NCI-H128 (cell line): ENCODE measurements at regions not wholly inside any gene's neighbourhood (a gene's known extent, or its start where the extent isn't known, plus 50 kb on each side); places are given as distances from the start of the nearest gene placed in this dataset.
"Not testable (repeated sequence)": the region's sequence is repeated elsewhere in the genome, so short reads cannot be mapped to it uniquely, and the experiment has no call there.

Experiments
- DNase-seq: peaks from one replicate; lab custom pipeline; 2025; ENCODE audit not compliant: unreplicated experiment; lab: John Stamatoyannopoulos, UW

DNA sequence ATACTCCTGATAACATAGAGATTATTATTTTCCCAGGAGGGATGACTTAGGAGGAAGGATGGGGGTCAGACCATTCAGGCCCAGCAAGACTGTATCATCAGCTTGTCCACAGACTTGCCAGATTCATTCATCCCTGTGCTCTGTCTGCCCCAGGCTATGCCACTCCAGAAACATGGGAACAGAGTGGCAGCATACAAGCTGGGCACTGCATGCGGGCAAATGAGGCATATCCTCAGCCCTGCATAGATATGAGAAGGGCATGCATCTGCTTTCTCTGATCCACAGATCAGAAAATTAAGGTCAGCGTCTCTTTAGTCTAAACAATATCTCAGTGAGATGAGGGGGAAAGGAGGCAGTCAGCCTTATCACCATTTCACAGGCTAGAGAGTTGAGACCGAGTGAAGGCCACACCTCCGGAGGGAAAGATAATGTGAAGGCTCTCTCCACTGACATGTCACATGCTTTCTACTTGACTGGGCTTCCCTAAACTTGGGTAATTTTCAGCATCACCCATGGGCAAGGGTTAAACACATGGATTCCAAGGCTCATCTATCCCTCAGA, 140.5 kb downstream of the TFAP2B start:
- no peak for DNase-seq

GRCh38 chr6:50961611-50962010, 142.9 kb downstream of the TFAP2B start:
- DNase-seq = no peak

- no peak for DNase-seq
These were observed 143.6 kb downstream of the TFAP2B start for GRCh38 chr6:50962213-50962759.

GRCh38 chr6:50963952-50964351, 145.3 kb downstream of the TFAP2B start:
- no peak for DNase-seq

DNA sequence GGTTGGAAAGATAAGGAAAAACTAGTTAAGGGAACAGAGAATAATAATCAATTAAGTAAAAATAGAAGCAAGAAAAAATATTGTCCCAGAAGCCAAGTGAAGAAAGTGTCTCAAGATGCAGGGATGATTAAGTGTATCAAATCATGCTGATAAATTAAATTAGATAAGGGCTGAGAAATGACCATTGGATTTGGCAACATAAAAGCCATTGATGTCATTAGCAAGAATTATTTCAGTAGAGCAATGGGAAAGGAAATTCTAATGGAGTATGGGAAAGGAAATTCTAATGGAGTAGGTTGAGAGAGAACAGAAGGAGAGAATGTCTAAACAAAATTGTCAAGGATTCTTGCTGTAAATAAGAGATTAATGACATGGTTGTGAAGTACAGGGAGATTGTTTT, 146.8 kb downstream of the TFAP2B start:
- DNase-seq = no peak

DNA sequence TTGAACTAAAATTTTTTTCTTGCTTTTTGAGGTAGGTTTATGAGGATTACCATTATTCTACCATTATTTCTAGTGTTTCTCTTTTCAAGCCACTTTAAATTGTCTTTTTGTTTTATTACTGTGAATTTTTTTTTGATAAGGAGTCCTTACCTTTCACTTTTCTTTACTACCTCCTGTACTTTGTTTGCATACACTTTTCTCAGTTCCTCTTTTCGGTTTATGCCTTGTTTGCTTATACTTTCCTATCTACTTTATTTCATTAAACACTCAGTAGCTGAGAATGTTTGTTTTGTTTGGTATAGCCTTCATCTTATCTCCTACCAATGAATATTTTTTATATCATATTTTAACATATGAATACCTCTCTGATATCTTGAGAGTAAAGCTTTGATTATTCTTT, 147.9 kb downstream of the TFAP2B start:
- DNase-seq = no peak

DNA sequence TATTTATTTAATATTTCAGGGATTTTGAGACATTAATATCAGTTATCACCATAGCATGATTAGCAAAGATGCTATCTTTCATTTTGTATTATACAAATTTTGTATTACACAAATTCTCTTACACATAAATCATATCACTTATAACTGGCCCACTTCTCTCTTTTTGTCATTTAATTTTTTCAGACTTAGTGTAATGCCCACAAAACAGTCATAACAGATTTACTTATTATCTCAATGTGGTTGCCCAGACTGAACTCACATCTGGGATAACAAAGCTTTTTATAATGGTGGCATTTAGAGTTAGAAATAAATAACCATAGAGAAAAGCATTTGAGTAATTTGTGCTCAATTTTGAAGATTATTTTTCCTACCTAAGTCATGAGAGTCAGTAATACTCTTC, 148.3 kb downstream of the TFAP2B start:
- no peak for DNase-seq

GRCh38 chr6:50968246-50968645, 149.6 kb downstream of the TFAP2B start:
- not testable (repeated sequence) for DNase-seq

DNA sequence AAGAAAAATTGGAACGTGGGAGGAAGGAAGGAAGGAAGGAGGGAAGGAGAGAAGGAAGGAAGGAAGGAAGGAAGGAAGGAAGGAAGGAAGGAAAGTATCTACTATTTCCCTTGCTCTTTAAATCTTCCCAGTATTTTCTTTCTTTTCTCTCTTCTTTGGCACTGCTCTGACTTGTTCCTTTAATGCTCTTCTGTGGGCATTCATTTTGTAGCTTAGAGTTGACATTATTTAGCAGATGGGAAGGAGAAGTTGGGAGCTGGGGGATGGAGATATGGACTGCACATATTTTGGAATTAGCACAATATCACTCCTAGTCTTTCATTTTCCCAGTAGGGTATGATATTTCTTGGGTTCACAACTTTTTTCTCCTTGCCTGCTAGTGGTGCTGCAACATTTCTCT, 152.2 kb downstream of the TFAP2B start:
- no peak for DNase-seq

DNA sequence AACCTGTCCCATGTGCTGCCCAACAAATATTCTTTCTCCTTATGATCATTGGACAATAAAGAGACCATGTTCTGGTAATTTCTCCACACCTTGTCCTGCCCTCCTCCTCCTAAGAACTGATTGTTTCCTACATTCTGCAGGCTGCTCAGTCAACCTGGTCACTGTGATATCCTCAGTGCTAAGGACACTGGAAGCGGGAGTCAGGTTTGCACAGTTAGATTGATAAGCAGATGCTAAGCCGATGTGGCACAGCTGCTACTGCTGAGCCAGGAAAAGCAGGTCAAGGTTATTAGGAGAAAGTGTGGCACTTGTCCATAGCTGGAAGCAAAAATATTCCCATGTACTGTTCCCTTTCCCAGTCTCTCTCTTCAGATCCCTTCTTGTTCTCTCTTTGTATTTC, 154.8 kb downstream of the TFAP2B start:
- no peak for DNase-seq

- no peak for DNase-seq
These were observed 155.6 kb downstream of the TFAP2B start for GRCh38 chr6:50974319-50974718.

DNA sequence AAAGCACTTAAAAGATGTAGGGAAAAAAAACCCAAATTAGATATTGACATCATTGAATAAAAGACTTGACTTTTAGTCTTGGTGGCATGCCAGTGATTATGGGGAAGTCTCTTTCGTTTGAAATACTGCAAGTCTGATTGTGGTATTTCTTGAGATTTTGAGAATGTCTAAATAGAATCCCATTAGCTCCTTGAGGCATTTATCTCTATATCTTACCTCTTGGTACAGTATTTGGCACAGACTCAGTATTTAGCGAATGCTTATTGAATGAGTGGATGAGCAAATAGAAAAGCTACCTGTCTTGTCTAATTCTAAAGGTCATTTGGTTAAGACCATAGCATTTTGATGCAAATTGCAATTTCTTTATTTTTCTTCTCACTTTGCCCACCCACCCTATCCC, 156.5 kb downstream of the TFAP2B start:
- DNase-seq = no peak

DNA sequence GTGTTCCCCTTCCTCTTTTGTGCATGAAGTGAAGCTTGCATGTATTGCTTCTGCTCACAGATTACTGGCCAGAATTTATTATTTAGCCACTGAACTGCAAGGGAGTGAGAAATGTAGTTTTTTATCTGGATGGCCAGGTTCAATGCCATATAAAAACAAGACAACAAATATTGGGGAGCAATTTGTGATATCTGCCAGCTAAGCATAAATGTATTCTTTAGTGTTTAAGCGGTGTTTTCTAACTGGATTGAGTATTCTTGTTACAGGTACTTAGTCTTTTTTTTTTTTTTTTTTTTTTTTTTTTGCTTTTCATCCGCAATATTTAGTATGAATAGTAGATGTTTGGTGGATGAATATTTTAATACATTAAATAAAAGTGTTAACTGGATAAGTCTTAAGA, 158.2 kb downstream of the TFAP2B start:
- no peak for DNase-seq

- no peak for DNase-seq
These were observed 159.1 kb downstream of the TFAP2B start for GRCh38 chr6:50977796-50978195.

GRCh38 chr6:50978380-50979170, 159.9 kb downstream of the TFAP2B start:
- DNase-seq = no peak

GRCh38 chr6:50979171-50979525, 160.5 kb downstream of the TFAP2B start:
- DNase-seq = no peak

- no peak for DNase-seq
These were observed 165.5 kb downstream of the TFAP2B start for GRCh38 chr6:50984135-50984534.

DNA sequence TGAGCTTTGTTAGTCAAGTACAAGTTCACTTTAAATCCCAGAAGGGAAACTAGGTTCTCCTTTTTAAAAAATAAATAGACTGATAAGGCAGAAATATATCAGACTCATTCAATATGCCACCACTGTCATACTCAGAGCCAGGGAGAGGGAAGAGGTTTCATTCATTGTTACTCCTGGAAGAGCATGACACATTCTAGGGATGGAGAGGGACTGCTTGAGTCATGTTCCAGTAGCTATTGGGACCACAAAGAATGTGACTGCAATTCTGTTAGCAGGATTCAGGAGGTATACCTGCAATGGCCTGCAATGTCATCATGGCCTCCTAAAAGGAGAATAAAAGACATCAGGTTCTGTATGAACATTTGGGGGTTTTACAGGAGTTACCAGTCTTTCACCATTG, 167.6 kb downstream of the TFAP2B start:
- no peak for DNase-seq

DNA sequence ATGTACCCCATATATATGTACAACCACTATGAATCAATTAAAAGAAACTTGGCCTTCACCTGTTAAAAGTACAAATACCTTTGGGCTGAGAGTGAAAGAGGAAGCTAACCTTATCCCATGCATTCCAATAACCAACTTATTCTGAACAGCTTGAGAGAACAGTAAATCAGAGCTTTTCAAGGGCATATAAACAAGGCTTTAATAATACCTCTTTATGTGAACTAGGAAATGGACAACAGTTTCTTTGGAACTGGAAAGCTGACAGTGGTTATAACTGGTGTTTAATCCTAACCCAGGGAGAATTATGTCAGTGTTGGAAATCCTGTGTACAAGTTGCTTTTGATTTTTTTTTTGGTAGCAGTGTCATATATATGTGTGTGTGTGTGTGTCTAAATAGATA, 170.5 kb downstream of the TFAP2B start:
- DNase-seq = no peak

DNA sequence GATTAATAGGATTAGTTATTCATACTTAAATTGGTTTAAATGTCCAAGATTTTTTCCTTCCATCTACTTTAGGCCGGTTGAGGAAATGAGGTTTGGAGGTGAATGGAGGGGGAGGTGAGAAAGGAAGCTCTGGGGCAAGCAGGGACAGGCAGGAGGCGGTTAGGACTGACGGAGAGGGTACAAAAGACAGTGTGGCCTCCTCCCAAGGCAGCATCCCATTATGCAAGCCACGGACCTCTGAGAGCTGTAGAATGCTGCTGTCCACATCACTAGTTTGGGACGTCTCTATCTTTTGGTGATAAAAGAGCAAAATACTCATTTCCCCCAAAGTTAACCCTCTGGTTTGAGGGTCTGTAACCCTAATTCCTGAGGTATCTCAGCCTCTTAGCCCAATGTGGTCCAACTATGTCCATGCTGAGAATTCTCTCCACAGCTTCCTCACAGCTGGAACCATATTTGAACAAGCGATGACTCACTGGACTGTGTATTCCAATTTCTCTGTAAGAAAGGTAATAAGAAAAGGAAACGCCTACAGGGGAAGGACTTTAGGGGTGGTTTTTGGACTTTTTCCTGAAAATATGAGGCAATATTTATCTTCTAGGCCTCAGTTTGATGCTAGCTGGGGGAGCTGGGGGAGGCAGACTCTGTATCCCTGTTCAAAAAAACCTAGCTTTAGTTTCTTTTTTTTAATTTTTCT, 172.2 kb downstream of the TFAP2B start:
- DNase-seq = no peak

- DNase-seq = no peak
These were observed 173.6 kb downstream of the TFAP2B start for GRCh38 chr6:50992232-50992631.
